ENCODE measurements at regions not wholly inside any gene's neighbourhood (a gene's known extent, or its start where the extent isn't known, plus 50 kb on each side); places are given as distances from the start of the nearest gene placed in this dataset.
A peak's percentile ranks its signal among the peaks of the same experiment; 100 is the strongest.

DNA sequence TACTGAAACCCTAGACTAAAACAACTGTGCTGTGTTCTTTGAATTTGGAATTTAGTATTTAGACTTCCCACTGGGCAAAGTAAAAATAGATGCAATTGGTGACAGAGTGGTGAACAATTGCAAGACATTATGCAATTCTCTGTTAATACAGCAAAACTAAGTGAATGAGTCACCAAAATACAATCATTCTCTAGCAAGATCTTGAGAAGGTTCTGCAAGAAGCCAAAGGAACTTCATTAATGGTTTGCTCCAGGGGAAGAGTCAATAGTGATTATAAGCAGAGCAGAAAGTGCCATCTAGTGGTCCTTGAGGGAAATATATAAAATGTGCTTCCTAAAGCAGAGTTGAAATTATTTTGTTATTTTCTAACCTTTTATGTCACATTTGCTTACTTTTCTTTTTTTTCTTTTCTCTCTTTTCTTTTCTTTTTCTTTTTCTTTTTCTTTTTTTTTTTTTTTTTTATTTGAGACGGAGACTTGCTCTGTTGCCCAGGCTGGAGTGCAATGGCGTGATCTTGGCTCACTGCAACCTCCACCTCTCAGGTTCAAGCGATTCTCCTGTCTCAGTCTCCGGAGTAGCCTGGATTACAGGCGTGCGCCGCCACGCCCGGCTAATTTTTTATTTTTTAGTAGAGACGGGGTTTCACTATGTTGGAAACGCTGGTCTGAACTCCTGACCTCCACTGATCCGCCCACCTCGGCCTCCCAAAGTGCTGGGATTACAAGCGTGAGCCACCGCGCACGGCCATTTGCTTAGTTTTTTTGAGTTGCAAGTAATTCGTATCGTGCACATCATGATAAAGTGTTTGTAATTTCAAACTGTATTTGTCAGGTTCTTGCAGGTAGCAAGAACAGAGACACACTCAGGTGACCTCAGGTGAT lies 99.2 kb downstream of the CTH start:
- no peaks in the 10 kb centered on the region for H3K36me3 ChIP-seq
- no peak overlapping the region for H3K27ac ChIP-seq
- no peaks in the 10 kb centered on the region for H3K27me3 ChIP-seq
- H3K4me1 ChIP-seq, result peaks cover 0 to 12% (median 0%) of the 10 kb centered on the region in 3 donors
- H3K9me3 ChIP-seq, result no peaks in the 10 kb centered on the region
- no peak overlapping the region for H3K4me3 ChIP-seq
- 69 to 86% methylated on average over 2 to 8 of the region's 19 CpGs for WGBS, 2 donors (ENCODE audit: low coverage in 1 of 2)
- peak; percentile 94 for ATAC-seq
- no peak for TF ChIP-seq POLR2A (IDR thresholded peaks at IDR 0.05)
- TF ChIP-seq, protein P1, sequence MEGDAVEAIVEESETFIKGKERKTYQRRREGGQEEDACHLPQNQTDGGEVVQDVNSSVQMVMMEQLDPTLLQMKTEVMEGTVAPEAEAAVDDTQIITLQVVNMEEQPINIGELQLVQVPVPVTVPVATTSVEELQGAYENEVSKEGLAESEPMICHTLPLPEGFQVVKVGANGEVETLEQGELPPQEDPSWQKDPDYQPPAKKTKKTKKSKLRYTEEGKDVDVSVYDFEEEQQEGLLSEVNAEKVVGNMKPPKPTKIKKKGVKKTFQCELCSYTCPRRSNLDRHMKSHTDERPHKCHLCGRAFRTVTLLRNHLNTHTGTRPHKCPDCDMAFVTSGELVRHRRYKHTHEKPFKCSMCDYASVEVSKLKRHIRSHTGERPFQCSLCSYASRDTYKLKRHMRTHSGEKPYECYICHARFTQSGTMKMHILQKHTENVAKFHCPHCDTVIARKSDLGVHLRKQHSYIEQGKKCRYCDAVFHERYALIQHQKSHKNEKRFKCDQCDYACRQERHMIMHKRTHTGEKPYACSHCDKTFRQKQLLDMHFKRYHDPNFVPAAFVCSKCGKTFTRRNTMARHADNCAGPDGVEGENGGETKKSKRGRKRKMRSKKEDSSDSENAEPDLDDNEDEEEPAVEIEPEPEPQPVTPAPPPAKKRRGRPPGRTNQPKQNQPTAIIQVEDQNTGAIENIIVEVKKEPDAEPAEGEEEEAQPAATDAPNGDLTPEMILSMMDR (IDR thresholded peaks at IDR 0.05), result peak; percentile 45 to 86 (median 66)
- peak; percentile 77 for TF ChIP-seq POLR2AphosphoS5 (IDR thresholded peaks at IDR 0.05)
- TF ChIP-seq EP300 (IDR thresholded peaks at IDR 0.05), result no peak

DNA sequence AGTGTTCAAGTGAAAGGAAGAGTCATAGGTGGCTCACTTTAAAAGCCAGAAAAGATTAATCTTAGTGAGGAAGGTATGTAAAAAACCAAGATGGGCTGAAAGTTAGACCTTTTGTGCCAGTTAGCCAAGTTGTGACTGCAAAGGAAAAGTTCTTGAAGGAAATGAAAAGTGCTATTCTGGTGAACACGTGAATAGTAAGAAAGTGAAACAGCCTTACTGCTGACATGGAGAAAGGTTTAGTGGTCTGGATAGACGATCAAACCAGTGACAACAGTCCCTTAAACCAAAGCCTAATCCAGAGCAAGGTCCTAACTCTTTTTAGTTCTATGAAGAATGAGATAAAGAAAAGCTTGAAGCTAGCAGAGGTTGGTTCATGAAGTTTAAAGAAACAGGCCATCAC lies 106.4 kb downstream of the CTH start:
- Histone ChIP-seq H3K4me1 (no peaks in the 10 kb centered on the region), H3K9me3 (no peaks in the 10 kb centered on the region), H3K27me3 (no peaks in the 10 kb centered on the region), H3K36me3 (no peaks in the 10 kb centered on the region), H3K4me3 (no peak overlapping the region), H3K27ac (no peak overlapping the region)
- no peak for TF ChIP-seq POLR2A (IDR thresholded peaks at IDR 0.05)
- TF ChIP-seq EP300 (IDR thresholded peaks at IDR 0.05), result no peak
- TF ChIP-seq, protein P1 (IDR thresholded peaks at IDR 0.05), result no peak
- no peak for TF ChIP-seq POLR2AphosphoS5 (IDR thresholded peaks at IDR 0.05)
- ATAC-seq, result no peak
- 52% methylated on average over 2 of the region's 2 CpGs for WGBS, 2 donors (ENCODE audit: low coverage in 1 of 2)

DNA sequence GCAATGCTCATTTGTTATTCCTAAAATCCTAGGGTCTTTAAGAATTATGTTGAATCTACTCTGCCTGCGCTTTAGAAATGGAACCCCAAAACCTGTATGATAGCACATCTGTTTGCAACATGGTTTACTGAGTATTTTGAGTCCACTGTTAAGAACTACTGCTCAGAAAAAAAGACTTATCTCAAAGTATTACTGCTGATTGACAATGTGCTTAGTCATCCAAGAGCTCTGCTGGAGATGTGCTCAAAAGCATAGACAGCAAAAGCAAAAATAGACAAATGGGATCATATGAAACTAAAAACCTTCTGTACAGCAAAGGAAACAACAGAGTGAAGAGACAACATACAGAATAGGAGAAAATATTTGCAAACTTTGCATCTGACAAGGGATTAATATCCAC lies 107.0 kb downstream of the CTH start:
- no peaks in the 10 kb centered on the region for H3K4me1 ChIP-seq
- H3K4me3 ChIP-seq, result no peak overlapping the region
- H3K27me3 ChIP-seq, result no peaks in the 10 kb centered on the region
- WGBS, 2 donors (ENCODE audit: low coverage in 1 of 2), result 86 to 91% methylated on average over 1 of the region's 1 CpG
- H3K9me3 ChIP-seq, result no peaks in the 10 kb centered on the region
- ATAC-seq, result no peak
- H3K36me3 ChIP-seq, result no peaks in the 10 kb centered on the region
- no peak for TF ChIP-seq POLR2AphosphoS5 (IDR thresholded peaks at IDR 0.05)
- no peak for TF ChIP-seq EP300 (IDR thresholded peaks at IDR 0.05)
- TF ChIP-seq POLR2A (IDR thresholded peaks at IDR 0.05), result no peak
- TF ChIP-seq, protein P1 (IDR thresholded peaks at IDR 0.05), result no peak
- no peak overlapping the region for H3K27ac ChIP-seq

DNA sequence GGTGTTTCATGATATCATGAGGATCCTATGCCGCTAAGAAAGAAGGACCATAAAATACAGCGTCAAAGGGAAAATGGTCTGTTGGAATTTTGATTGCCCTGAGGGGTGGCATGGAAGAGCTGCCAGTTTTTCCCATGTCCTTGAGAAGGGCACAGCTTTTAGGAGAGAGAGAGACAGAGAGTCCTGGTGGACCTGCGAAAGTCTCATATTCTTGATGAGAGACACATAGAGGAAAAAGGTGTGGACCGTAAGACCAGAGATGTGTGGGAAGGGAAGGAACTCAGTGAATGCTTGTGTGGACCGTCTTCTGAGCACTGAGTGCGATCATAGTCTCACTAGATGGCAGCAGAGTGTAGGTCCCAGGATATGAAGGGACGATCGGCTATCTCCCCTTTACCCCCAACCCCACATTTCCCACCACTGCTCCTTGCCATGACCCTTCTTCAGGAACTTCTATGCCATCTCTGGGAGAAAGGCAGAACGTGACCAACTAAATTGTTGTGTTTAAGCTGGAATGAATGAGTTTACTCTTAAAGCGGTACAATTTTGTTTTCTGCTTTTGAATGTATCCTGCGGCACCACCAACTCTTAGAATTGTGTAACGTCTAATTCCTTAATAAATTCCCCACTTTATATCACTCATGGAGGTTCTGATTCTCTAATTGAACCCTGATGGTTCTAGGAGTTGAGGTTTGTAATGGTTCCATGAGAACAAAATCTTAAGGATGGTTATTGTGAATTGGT lies 117.7 kb downstream of the CTH start:
- Histone ChIP-seq H3K4me1 (peaks cover 0 to 7% (median 0%) of the 10 kb centered on the region in 3 donors), H3K36me3 (no peaks in the 10 kb centered on the region), H3K9me3 (no peaks in the 10 kb centered on the region), H3K27me3 (no peaks in the 10 kb centered on the region), H3K27ac (no peak overlapping the region), H3K4me3 (no peak overlapping the region)
- peak; percentile 62 for ATAC-seq
- 48 to 49% methylated on average over 10 to 12 of the region's 12 CpGs for WGBS, 2 donors (ENCODE audit: low coverage in 1 of 2)
- TF ChIP-seq POLR2AphosphoS5 (IDR thresholded peaks at IDR 0.05) (no peak), POLR2A (IDR thresholded peaks at IDR 0.05) (no peak), EP300 (IDR thresholded peaks at IDR 0.05) (no peak)
- TF ChIP-seq, protein P1 (IDR thresholded peaks at IDR 0.05), result peak; percentile 14 to 59 (median 32)

Measured in gastroesophageal sphincter (tissue), 4 donors.